ENCODE measurements at regions not wholly inside any gene's neighbourhood (a gene's known extent, or its start where the extent isn't known, plus 50 kb on each side); places are given as distances from the start of the nearest gene placed in this dataset.

DNA sequence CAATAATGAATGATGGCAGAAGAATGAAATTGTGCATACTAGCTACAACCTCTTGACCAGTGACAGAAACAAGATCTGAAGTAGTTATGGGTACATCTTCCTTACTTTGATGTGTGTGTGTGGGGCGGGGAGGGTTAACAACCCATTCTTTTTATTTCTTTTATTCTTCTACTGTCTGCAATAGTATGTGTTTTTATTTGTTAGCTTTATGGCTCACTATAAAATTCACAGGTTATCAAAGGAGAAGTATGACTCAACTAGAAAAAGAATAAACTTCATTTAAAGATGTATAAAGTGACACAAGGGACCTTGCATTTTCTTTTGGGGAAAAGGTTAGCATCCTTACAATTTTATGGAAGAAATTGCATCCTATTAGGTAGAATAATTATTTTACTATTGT is 430.5 kb downstream of the DAD1 start:
- H2AFZ ChIP-seq (ENCODE audit: low read depth, low read length): no peak overlapping the region
- no peak overlapping the region for H3K9ac ChIP-seq (ENCODE audit: low read length)
- no peak overlapping the region for H3K4me2 ChIP-seq (ENCODE audit: low read length)
- H3K27me3 ChIP-seq (ENCODE audit: low read depth, low read length): no peaks in the 10 kb centered on the region
- no peaks in the 10 kb centered on the region for H3K9me3 ChIP-seq (ENCODE audit: insufficient read depth, low read length)
- no peak overlapping the region for H3K4me3 ChIP-seq (ENCODE audit: low read length)
- no peak overlapping the region for H3K27ac ChIP-seq (ENCODE audit: low read length)
- peaks cover 21% of the 10 kb centered on the region for H3K4me1 ChIP-seq (ENCODE audit: low read length)
- H4K20me1 ChIP-seq (ENCODE audit: insufficient read depth, low read length): no peaks in the 10 kb centered on the region
- H3K36me3 ChIP-seq (replicated peaks; ENCODE audit: low read depth, low read length): no peaks in the 10 kb centered on the region
- TF ChIP-seq, protein P1, sequence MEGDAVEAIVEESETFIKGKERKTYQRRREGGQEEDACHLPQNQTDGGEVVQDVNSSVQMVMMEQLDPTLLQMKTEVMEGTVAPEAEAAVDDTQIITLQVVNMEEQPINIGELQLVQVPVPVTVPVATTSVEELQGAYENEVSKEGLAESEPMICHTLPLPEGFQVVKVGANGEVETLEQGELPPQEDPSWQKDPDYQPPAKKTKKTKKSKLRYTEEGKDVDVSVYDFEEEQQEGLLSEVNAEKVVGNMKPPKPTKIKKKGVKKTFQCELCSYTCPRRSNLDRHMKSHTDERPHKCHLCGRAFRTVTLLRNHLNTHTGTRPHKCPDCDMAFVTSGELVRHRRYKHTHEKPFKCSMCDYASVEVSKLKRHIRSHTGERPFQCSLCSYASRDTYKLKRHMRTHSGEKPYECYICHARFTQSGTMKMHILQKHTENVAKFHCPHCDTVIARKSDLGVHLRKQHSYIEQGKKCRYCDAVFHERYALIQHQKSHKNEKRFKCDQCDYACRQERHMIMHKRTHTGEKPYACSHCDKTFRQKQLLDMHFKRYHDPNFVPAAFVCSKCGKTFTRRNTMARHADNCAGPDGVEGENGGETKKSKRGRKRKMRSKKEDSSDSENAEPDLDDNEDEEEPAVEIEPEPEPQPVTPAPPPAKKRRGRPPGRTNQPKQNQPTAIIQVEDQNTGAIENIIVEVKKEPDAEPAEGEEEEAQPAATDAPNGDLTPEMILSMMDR (IDR thresholded peaks at IDR 0.05; ENCODE audit: low read depth, low read length): no peak
- TF ChIP-seq EZH2phosphoT487 (IDR thresholded peaks at IDR 0.05; ENCODE audit: low read depth): no peak
- H3K79me2 ChIP-seq (ENCODE audit: low read length): no peaks in the 10 kb centered on the region

DNA sequence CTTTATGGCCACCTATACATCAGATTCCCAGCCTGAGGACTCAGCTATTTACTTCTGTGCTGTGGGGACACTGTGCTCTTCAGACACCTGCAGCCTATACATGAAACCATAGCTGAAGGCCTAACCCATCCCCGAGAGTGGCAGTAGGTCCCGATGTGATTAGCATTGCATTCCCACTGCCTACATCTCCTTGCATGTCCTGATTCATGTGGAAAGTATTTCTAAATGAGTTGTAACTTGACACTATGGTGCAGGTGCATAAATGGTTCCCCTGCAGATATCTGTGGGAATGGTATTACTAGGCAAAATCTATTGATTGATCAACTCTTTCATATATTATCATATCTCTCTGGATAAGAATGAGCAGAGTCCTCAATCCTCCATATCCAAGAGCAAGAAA is 433.5 kb downstream of the DAD1 start:
- Histone ChIP-seq H3K27ac (ENCODE audit: low read length) (no peak overlapping the region), H3K36me3 (replicated peaks; ENCODE audit: low read depth, low read length) (no peaks in the 10 kb centered on the region), H3K9me3 (ENCODE audit: insufficient read depth, low read length) (peaks cover 13% of the 10 kb centered on the region; the same call in 1 of the 2 replicates), H3K4me2 (ENCODE audit: low read length) (no peak overlapping the region), H3K4me3 (ENCODE audit: low read length) (no peak overlapping the region), H2AFZ (ENCODE audit: low read depth, low read length) (no peak overlapping the region), H4K20me1 (ENCODE audit: insufficient read depth, low read length) (no peaks in the 10 kb centered on the region), H3K4me1 (ENCODE audit: low read length) (peaks cover 15% of the 10 kb centered on the region), H3K79me2 (ENCODE audit: low read length) (no peaks in the 10 kb centered on the region), H3K27me3 (ENCODE audit: low read depth, low read length) (no peaks in the 10 kb centered on the region), H3K9ac (ENCODE audit: low read length) (no peak overlapping the region)
- TF ChIP-seq EZH2phosphoT487 (IDR thresholded peaks at IDR 0.05; ENCODE audit: low read depth): no peak
- TF ChIP-seq, protein P1 (IDR thresholded peaks at IDR 0.05; ENCODE audit: low read depth, low read length): no peak

DNA sequence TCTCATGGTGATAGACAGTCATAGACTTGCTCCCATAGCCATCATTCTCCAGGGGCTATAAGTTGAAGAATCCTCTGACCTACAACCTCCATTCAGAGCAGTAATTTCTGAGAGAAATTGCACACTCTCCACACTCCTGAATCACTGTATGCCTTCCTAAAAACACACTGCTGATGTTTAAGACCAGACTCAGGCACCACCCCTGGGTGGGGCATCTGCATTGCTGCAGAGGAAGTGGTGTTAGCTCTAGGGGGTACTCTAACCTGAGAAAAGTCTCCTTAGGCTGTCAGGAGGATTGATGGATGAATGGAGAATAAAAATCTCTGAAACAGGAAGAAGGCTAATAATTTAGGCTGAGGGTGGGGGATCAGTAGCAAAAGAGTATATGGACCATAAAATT is 436.1 kb downstream of the DAD1 start:
- Histone ChIP-seq H3K4me2 (ENCODE audit: low read length) (no peak overlapping the region), H3K27ac (ENCODE audit: low read length) (no peak overlapping the region), H3K4me3 (ENCODE audit: low read length) (no peak overlapping the region), H3K27me3 (ENCODE audit: low read depth, low read length) (0 out of 2 replicates have a peak, but pooled peaks cover 10% of the 10 kb centered on the region), H3K9me3 (ENCODE audit: insufficient read depth, low read length) (peaks cover 13% of the 10 kb centered on the region; the same call in 1 of the 2 replicates), H3K9ac (ENCODE audit: low read length) (no peak overlapping the region), H4K20me1 (ENCODE audit: insufficient read depth, low read length) (no peaks in the 10 kb centered on the region), H3K36me3 (replicated peaks; ENCODE audit: low read depth, low read length) (no peaks in the 10 kb centered on the region), H3K79me2 (ENCODE audit: low read length) (no peaks in the 10 kb centered on the region), H3K4me1 (ENCODE audit: low read length) (no peaks in the 10 kb centered on the region), H2AFZ (ENCODE audit: low read depth, low read length) (no peak overlapping the region)
- TF ChIP-seq, protein P1 (IDR thresholded peaks at IDR 0.05; ENCODE audit: low read depth, low read length): no peak
- TF ChIP-seq EZH2phosphoT487 (IDR thresholded peaks at IDR 0.05; ENCODE audit: low read depth): no peak

DNA sequence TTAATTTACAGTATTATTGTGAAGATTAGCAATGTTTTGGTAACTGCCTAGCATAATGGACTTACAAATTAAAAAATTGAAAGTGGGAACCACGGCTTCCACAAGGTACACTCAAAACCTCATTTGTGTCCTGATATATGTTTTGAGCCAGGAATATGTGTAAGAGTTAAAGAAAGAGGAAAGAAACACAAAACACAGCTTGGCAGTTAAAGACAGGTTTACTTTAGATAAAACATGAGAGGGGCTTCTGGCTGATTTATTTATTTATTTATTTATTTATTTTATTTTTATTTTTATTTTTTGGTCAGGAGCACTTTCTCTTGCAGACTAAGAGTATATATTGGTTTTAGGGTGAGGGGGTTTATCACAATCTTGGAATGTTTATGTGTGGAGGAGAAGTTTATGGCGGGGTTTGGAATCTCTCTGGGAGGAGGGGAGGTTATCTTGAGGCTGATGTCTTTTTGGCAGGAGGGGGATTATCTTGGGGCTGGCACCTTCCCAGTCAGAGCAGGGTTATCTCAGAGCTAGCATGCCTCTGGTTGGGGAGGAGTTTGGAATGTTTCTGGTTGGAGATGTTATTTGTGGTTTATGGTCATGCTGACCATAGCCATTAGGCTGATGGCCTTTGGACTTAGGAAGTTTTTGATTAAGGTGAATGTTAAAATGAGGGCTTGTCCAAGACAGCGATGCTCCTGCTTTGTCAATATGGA is 436.7 kb downstream of the DAD1 start:
- TF ChIP-seq EZH2phosphoT487 (IDR thresholded peaks at IDR 0.05; ENCODE audit: low read depth): no peak
- TF ChIP-seq, protein P1 (IDR thresholded peaks at IDR 0.05; ENCODE audit: low read depth, low read length): no peak
- H3K4me3 ChIP-seq (ENCODE audit: low read length): no peak overlapping the region
- no peak overlapping the region for H3K9ac ChIP-seq (ENCODE audit: low read length)

More for the DNA sequence above, 436.7 kb downstream of the DAD1 start:
- Histone ChIP-seq H3K27ac (ENCODE audit: low read length) (no peak overlapping the region), H4K20me1 (ENCODE audit: insufficient read depth, low read length) (no peaks in the 10 kb centered on the region), H2AFZ (ENCODE audit: low read depth, low read length) (no peak overlapping the region), H3K36me3 (replicated peaks; ENCODE audit: low read depth, low read length) (no peaks in the 10 kb centered on the region), H3K27me3 (ENCODE audit: low read depth, low read length) (0 out of 2 replicates have a peak, but pooled peaks cover 10% of the 10 kb centered on the region), H3K79me2 (ENCODE audit: low read length) (no peaks in the 10 kb centered on the region), H3K4me1 (ENCODE audit: low read length) (no peaks in the 10 kb centered on the region), H3K4me2 (ENCODE audit: low read length) (no peak overlapping the region), H3K9me3 (ENCODE audit: insufficient read depth, low read length) (peaks cover 13% of the 10 kb centered on the region; the same call in 1 of the 2 replicates)

Measured in OCI-LY3 (cell line).